CD14-positive monocyte (primary cell): ENCODE measurements at regions not wholly inside any gene's neighbourhood (a gene's known extent, or its start where the extent isn't known, plus 50 kb on each side); places are given as distances from the start of the nearest gene placed in this dataset.

ENCODE experiments used
- DNase-seq, 3 donors: peaks; one replicate each; pipeline ENCODE4 v3.0.0-alpha.2; 2011 to 2022
- H2AFZ ChIP-seq: 2 replicates; pipeline ENCODE4 v1.6.0; 2012; ENCODE audit warnings: mild to moderate bottlenecking, low read depth, low read length, inconsistent platforms; ENCODE audit not compliant: insufficient read depth, poor library complexity, severe bottlenecking
- H3K27ac ChIP-seq, 2 donors: 1 replicate in 1 of 2; 2 replicates in 1 of 2; pipeline ENCODE4 v1.5.1; 2012 to 2013; ENCODE audit warnings: low read length in 2 of 2, control low read depth in 1 of 2, inconsistent platforms in 1 of 2, low read depth in 1 of 2, mild to moderate bottlenecking in 1 of 2
- H3K27me3 ChIP-seq, 2 donors: one replicate each; pipeline versions ENCODE4 v1.6.0 to v1.6.1; 2011 to 2013; ENCODE audit warnings: low read length in 2 of 2; ENCODE audit not compliant: control insufficient read depth in 2 of 2, insufficient read depth in 2 of 2
- H3K36me3 ChIP-seq, 2 donors: replicated peaks in 1 of 2; 1 replicate in 1 of 2; 2 replicates in 1 of 2; pipeline versions ENCODE4 v1.5.1 to v1.6.1; 2012 to 2013; ENCODE audit warnings: low read length in 2 of 2, control low read depth in 1 of 2, inconsistent platforms in 1 of 2, mild to moderate bottlenecking in 1 of 2; ENCODE audit not compliant: insufficient read depth in 2 of 2, control insufficient read depth in 1 of 2
- H3K4me1 ChIP-seq, 2 donors: 1 replicate in 1 of 2; 2 replicates in 1 of 2; pipeline versions ENCODE4 v1.5.1 to v1.6.1; 2012 to 2013; ENCODE audit warnings: low read length in 2 of 2, control low read depth in 1 of 2, inconsistent platforms in 1 of 2, mild to moderate bottlenecking in 1 of 2, moderate library complexity in 1 of 2; ENCODE audit not compliant: insufficient read depth in 2 of 2, control insufficient read depth in 1 of 2
- H3K4me2 ChIP-seq: replicated peaks from 2 replicates; pipeline ENCODE3; 2012; ENCODE audit warnings: low read length, moderate library complexity, mild to moderate bottlenecking; ENCODE audit not compliant: poor library complexity, severe bottlenecking; ENCODE audit errors: extremely low read depth
- H3K4me3 ChIP-seq, 3 experiments: fragments of 200-600 bp in 1 of 3; sonication (generic) in 1 of 3; replicated peaks in 1 of 3; 1 replicate in 2 of 3; 2 replicates in 1 of 3; pipeline ENCODE4 v1.5.1; 2011 to 2013; ENCODE audit warnings: low read length in 3 of 3, mild to moderate bottlenecking in 3 of 3, control low read depth in 2 of 3, low read depth in 2 of 3, inconsistent platforms in 1 of 3, moderate library complexity in 1 of 3
- H3K79me2 ChIP-seq: 2 replicates; pipeline ENCODE4 v1.6.0; 2012; ENCODE audit warnings: mild to moderate bottlenecking, control low read depth, inconsistent platforms, low read length, moderate library complexity; ENCODE audit not compliant: insufficient read depth
- H3K9ac ChIP-seq: 2 replicates; pipeline ENCODE4 v1.6.0; 2017; ENCODE audit warnings: low read length, mild to moderate bottlenecking; ENCODE audit not compliant: insufficient read depth, poor library complexity, severe bottlenecking
- H3K9me3 ChIP-seq, 2 donors: replicated peaks in 1 of 2; 1 replicate in 1 of 2; 2 replicates in 1 of 2; pipeline versions ENCODE4 v1.5.1 to v1.6.1; 2012 to 2013; ENCODE audit warnings: low read length in 2 of 2, control low read depth in 1 of 2; ENCODE audit not compliant: control insufficient read depth in 1 of 2, insufficient read depth in 1 of 2
- H4K20me1 ChIP-seq: 2 replicates; pipeline ENCODE4 v1.6.0; 2012; ENCODE audit warnings: mild to moderate bottlenecking, low read length, control low read depth, moderate library complexity; ENCODE audit not compliant: insufficient read depth
- H3K27ac Mint-ChIP-seq, 7 donors: one replicate each; pipeline ENCODE4 v1.8.0; 2020; ENCODE audit warnings: mild to moderate bottlenecking in 7 of 7, mixed read lengths in 7 of 7, moderate library complexity in 6 of 7, inconsistent platforms in 2 of 7
- H3K27me3 Mint-ChIP-seq, 3 donors: one replicate each; pipeline ENCODE4 v1.8.0; 2021 to 2022; ENCODE audit warnings: low read depth in 3 of 3, mild to moderate bottlenecking in 3 of 3, mixed read lengths in 3 of 3, moderate library complexity in 3 of 3, inconsistent platforms in 1 of 3
- H3K36me3 Mint-ChIP-seq, 2 donors: one replicate each; pipeline ENCODE4 v1.8.0; 2020; ENCODE audit warnings: mixed read lengths in 2 of 2, inconsistent platforms in 1 of 2, mild to moderate bottlenecking in 1 of 2
- H3K4me1 Mint-ChIP-seq: one replicate; pipeline ENCODE4 v1.8.0; 2020; ENCODE audit warnings: mild to moderate bottlenecking, mixed read lengths
- H3K4me3 Mint-ChIP-seq, 2 donors: one replicate each; pipeline ENCODE4 v1.8.0; 2020; ENCODE audit warnings: mild to moderate bottlenecking in 2 of 2, mixed read lengths in 2 of 2, moderate library complexity in 1 of 2
- H3K9me3 Mint-ChIP-seq, 7 donors: one replicate each; pipeline ENCODE4 v1.8.0; 2020 to 2022; ENCODE audit warnings: mixed read lengths in 7 of 7, mild to moderate bottlenecking in 6 of 7, moderate library complexity in 6 of 7, inconsistent platforms in 2 of 7
- WGBS: methylation state at CpG from one replicate; pipeline ENCODE4 v1.1.5; 2013; ENCODE audit warnings: missing lambda C conversion rate; ENCODE audit not compliant: insufficient coverage; 5-methylcytosine and 5-hydroxymethylcytosine counted together
- intact Hi-C, 2 donors: fragments of 100-400 bp; cut with micrococcal nuclease; formaldehyde crosslinking; loops; one replicate each; pipeline versions ENCODE4 v1.15.0 to v1.15.1; 2023
- TF ChIP-seq, protein P1 (sequence below): fragments of 200-600 bp; IDR thresholded peaks from one replicate; pipeline ENCODE4 v1.8.0; 2022; ENCODE audit warnings: antibody characterized with exemption, mild to moderate bottlenecking

DNA sequence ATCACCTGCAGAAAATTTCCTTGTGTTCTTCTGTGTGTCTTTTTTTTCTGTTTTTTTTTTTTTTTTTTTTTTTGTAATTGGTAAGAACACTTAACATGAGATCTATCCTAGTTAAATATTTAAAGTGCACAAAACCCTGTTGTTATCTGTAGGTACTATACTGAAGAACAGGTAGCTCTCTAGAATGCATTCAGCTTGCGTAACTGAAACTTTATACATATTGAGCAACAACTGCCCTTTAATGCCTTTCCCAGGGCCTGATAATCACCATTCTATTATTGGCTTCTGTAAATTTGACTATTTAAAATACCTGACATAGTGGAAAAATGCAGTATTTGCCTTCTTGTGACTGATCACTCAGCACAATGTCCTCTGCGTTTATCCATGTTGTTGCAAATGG lies 701.8 kb downstream of the SUCLG1 start:
- Histone ChIP-seq H4K20me1 (no peaks in the 10 kb centered on the region), H3K9ac (no peak overlapping the region), H3K27me3 (no peaks in the 10 kb centered on the region), H3K36me3 (no peaks in the 10 kb centered on the region), H3K27ac (no peak overlapping the region), H2AFZ (no peak overlapping the region), H3K9me3 (peaks cover 0 to 6% of the 10 kb centered on the region in 2 donors), H3K4me2 (no peak overlapping the region), H3K79me2 (no peaks in the 10 kb centered on the region), H3K4me3 (no peak overlapping the region), H3K4me1 (no peaks in the 10 kb centered on the region)
- Mint-ChIP-seq H3K9me3 (peaks cover 0 to 14% (median 2%) of the 10 kb centered on the region in 7 donors), H3K4me1 (no peaks in the 10 kb centered on the region), H3K27ac (no peak overlapping the region), H3K36me3 (no peaks in the 10 kb centered on the region), H3K27me3 (no peaks in the 10 kb centered on the region), H3K4me3 (no peak overlapping the region)
- WGBS = no CpG with 5 or more reads among the region's 2 CpGs
- TF ChIP-seq, protein P1, sequence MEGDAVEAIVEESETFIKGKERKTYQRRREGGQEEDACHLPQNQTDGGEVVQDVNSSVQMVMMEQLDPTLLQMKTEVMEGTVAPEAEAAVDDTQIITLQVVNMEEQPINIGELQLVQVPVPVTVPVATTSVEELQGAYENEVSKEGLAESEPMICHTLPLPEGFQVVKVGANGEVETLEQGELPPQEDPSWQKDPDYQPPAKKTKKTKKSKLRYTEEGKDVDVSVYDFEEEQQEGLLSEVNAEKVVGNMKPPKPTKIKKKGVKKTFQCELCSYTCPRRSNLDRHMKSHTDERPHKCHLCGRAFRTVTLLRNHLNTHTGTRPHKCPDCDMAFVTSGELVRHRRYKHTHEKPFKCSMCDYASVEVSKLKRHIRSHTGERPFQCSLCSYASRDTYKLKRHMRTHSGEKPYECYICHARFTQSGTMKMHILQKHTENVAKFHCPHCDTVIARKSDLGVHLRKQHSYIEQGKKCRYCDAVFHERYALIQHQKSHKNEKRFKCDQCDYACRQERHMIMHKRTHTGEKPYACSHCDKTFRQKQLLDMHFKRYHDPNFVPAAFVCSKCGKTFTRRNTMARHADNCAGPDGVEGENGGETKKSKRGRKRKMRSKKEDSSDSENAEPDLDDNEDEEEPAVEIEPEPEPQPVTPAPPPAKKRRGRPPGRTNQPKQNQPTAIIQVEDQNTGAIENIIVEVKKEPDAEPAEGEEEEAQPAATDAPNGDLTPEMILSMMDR = no peak
- intact Hi-C loops = no loop called here
- no peak for DNase-seq

- Mint-ChIP-seq H3K27me3 (no peaks in the 10 kb centered on the region), H3K4me1 (no peaks in the 10 kb centered on the region), H3K27ac (no peak overlapping the region), H3K4me3 (no peak overlapping the region), H3K9me3 (peaks cover 0 to 11% (median 4%) of the 10 kb centered on the region in 7 donors), H3K36me3 (no peaks in the 10 kb centered on the region)
- WGBS = no CpG with 5 or more reads among the region's 1 CpG
- Histone ChIP-seq H4K20me1 (no peaks in the 10 kb centered on the region), H2AFZ (no peak overlapping the region), H3K9me3 (peaks cover 0 to 4% of the 10 kb centered on the region in 2 donors), H3K9ac (no peak overlapping the region), H3K4me3 (no peak overlapping the region), H3K4me1 (no peaks in the 10 kb centered on the region), H3K79me2 (no peaks in the 10 kb centered on the region), H3K27ac (no peak overlapping the region), H3K4me2 (no peak overlapping the region), H3K36me3 (no peaks in the 10 kb centered on the region), H3K27me3 (no peaks in the 10 kb centered on the region)
- no peak for DNase-seq
- intact Hi-C loops = no loop called here
- TF ChIP-seq, protein P1 = no peak
Observed at GRCh38 chr2:83756219-83756618, 702.9 kb downstream of the SUCLG1 start.
